Esophagus muscularis mucosa (tissue), 4 donors: ENCODE measurements at regions not wholly inside any gene's neighbourhood (a gene's known extent, or its start where the extent isn't known, plus 50 kb on each side); places are given as distances from the start of the nearest gene placed in this dataset.

Experiments
- EP300 ChIP-seq: sonication (generic); formaldehyde crosslinking; IDR thresholded peaks from one replicate; pipeline ENCODE4 v1.6.1; 2017; ENCODE audit warnings: antibody characterized with exemption
- POLR2AphosphoS5 ChIP-seq, 2 donors: sonication (generic); formaldehyde crosslinking; IDR thresholded peaks; one replicate each; pipeline ENCODE4 v1.6.1; 2017; ENCODE audit warnings: antibody characterized with exemption in 2 of 2
- TF ChIP-seq, protein P1 (sequence below), 3 experiments: fragments of 200-600 bp in 2 of 3; fragments of 450-650 bp in 1 of 3; sonication (generic) in 2 of 3; IDR thresholded peaks; one replicate each; pipeline ENCODE4 v1.5.1; 2017 to 2019; ENCODE audit warnings: antibody characterized with exemption in 3 of 3, mild to moderate bottlenecking in 2 of 3, moderate library complexity in 1 of 3

DNA sequence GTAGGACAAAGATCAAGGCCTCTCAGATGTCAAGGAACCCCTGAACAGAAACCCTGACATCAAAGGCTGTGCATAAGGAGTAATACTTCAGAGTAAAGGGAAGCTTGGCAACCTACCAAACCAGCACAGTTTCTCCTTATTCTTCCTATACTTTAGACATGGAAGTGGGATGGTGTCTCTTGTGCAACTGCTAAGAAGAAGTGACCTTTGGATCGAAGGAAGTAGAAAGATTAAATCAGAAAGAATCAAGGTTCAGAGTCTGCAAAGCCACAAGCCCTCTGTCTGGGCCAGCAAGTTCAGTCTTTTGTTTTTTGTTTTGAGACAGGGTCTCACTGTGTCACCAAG, 66.2 kb upstream of the SLC39A10 start:
- TF ChIP-seq EP300 (no peak), POLR2AphosphoS5 (IDR thresholded peaks at IDR 0.05) (no peak)
- TF ChIP-seq, protein P1, sequence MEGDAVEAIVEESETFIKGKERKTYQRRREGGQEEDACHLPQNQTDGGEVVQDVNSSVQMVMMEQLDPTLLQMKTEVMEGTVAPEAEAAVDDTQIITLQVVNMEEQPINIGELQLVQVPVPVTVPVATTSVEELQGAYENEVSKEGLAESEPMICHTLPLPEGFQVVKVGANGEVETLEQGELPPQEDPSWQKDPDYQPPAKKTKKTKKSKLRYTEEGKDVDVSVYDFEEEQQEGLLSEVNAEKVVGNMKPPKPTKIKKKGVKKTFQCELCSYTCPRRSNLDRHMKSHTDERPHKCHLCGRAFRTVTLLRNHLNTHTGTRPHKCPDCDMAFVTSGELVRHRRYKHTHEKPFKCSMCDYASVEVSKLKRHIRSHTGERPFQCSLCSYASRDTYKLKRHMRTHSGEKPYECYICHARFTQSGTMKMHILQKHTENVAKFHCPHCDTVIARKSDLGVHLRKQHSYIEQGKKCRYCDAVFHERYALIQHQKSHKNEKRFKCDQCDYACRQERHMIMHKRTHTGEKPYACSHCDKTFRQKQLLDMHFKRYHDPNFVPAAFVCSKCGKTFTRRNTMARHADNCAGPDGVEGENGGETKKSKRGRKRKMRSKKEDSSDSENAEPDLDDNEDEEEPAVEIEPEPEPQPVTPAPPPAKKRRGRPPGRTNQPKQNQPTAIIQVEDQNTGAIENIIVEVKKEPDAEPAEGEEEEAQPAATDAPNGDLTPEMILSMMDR (IDR thresholded peaks at IDR 0.05), result no peak
